ENCODE measurements at regions not wholly inside any gene's neighbourhood (a gene's known extent, or its start where the extent isn't known, plus 50 kb on each side); places are given as distances from the start of the nearest gene placed in this dataset.
"Not testable (repeated sequence)": the region's sequence is repeated elsewhere in the genome, so short reads cannot be mapped to it uniquely, and the experiment has no call there.

- TF ChIP-seq EP300 (IDR thresholded peaks at IDR 0.05; ENCODE audit: borderline replicate concordance in 1 of 2, low read depth in 2 of 2, low read length in 2 of 2); SRF (IDR thresholded peaks at IDR 0.05; ENCODE audit: low read depth, low read length); POLR2AphosphoS5 (IDR thresholded peaks at IDR 0.05; ENCODE audit: low read depth, low read length); CHD1 (IDR thresholded peaks at IDR 0.05; ENCODE audit: low read depth, low read length); YY1 (IDR thresholded peaks at IDR 0.05; ENCODE audit: low read depth, low read length): not testable (repeated sequence)
These were observed 96.7 kb downstream of the LPAR4 start for GRCh38 chrX:78844218-78844617.

All from H1 (cell line).